K562 (cell line): ENCODE measurements at regions not wholly inside any gene's neighbourhood (a gene's known extent, or its start where the extent isn't known, plus 50 kb on each side); places are given as distances from the start of the nearest gene placed in this dataset.

Experiments
- ATAC-seq: fragments of 200-7000 bp; cut with Tn5 transposase; 3 replicates; pipeline ENCODE4 v1.9.1; 2020; ENCODE audit warnings: moderate library complexity
- BruUV-seq: library from RNA; stranded (reverse); fragments of 400-500 nt; replicated peaks from 2 replicates; lab custom pipeline; 2021; lab: Mats Ljungman, UMichigan
- CTCF ChIA-PET: fragments of 300-600 bp; formaldehyde crosslinking; extraction: SDS; loops from one replicate; lab custom pipeline; 2021; ENCODE audit warnings: low intra/inter-chr PET ratio; lab: Yijun Ruan, JAX
- POLR2A ChIA-PET: fragments of 300-600, 350-650 bp; sonication (Branson Sonifier 250); formaldehyde crosslinking; extraction: SDS; loops from one replicate; lab custom pipeline; 2021; ENCODE audit warnings: antibody characterized with exemption, inconsistent platforms; lab: Yijun Ruan, JAX
- DNase-seq, 4 experiments: peaks; one replicate each; pipeline versions ENCODE4 v3.0.0 to v3.0.0-alpha.2; 2011 to 2018; ENCODE audit warnings: low spot score in 3 of 4, mixed read lengths in 3 of 4; ENCODE audit errors: extremely low read depth in 1 of 4
- FAIRE-seq: peaks from 2 replicates; lab custom pipeline; 2011; peaks lifted over from hg19 to GRCh38; lab: Jason Lieb, UNC
- H2AFZ ChIP-seq: 2 replicates; pipeline ENCODE4 v1.6.0; 2011; ENCODE audit warnings: low read depth, low read length, control low read depth, inconsistent platforms
- H3K27ac ChIP-seq: fragments of 200-600 bp; 3 replicates; pipeline ENCODE4 v1.8.0; 2011; ENCODE audit warnings: low read depth, mild to moderate bottlenecking, control low read depth, inconsistent platforms, low read length, moderate library complexity, mixed read lengths; ENCODE audit errors: extremely low read depth
- H3K27me3 ChIP-seq, 2 experiments: fragments of 300-600 bp in 1 of 2; 2 replicates in 1 of 2; 3 replicates in 1 of 2; pipeline versions ENCODE4 v1.6.0 to v1.8.0; 2011; ENCODE audit warnings: inconsistent platforms in 2 of 2, low read length in 2 of 2, mild to moderate bottlenecking in 1 of 2, mixed read lengths in 1 of 2, moderate library complexity in 1 of 2; ENCODE audit not compliant: control insufficient read depth in 2 of 2, insufficient read depth in 2 of 2
- H3K36me3 ChIP-seq: fragments of 300-600 bp; 3 replicates; pipeline ENCODE4 v1.8.0; 2011; ENCODE audit warnings: mild to moderate bottlenecking, low read length, inconsistent platforms; ENCODE audit not compliant: control insufficient read depth, insufficient read depth
- H3K4me1 ChIP-seq, 2 experiments: fragments of 200-600 bp in 1 of 2; replicated peaks in 1 of 2; 2 replicates in 1 of 2; 3 replicates in 1 of 2; pipeline versions ENCODE4 v1.5.1 to v1.8.0; 2011; ENCODE audit warnings: inconsistent platforms in 2 of 2, low read length in 2 of 2, mild to moderate bottlenecking in 1 of 2, mixed read lengths in 1 of 2, moderate library complexity in 1 of 2; ENCODE audit not compliant: control insufficient read depth in 2 of 2, insufficient read depth in 2 of 2
- H3K4me2 ChIP-seq: 2 replicates; pipeline ENCODE4 v1.6.1; 2011; ENCODE audit warnings: low read length, control low read depth, inconsistent platforms, mixed read lengths; ENCODE audit not compliant: insufficient read depth
- H3K4me3 ChIP-seq: fragments of 200-600 bp; sonication (generic), shearing (Covaris generic); 2 replicates; pipeline ENCODE4 v1.5.1; 2016; ENCODE audit warnings: control low read depth, inconsistent platforms
- H3K79me2 ChIP-seq: fragments of 200-600 bp; 3 replicates; pipeline ENCODE4 v1.8.0; 2011; ENCODE audit warnings: low read length, inconsistent platforms; ENCODE audit not compliant: control insufficient read depth, insufficient read depth
- H3K9ac ChIP-seq, 2 experiments: 2 replicates each; pipeline versions ENCODE4 v1.6.0 to v1.6.1; 2011; ENCODE audit warnings: low read depth in 2 of 2, low read length in 2 of 2, control low read depth in 1 of 2, inconsistent platforms in 1 of 2, mild to moderate bottlenecking in 1 of 2, mixed read lengths in 1 of 2; ENCODE audit not compliant: insufficient read depth in 1 of 2
- H3K9me1 ChIP-seq: one replicate; pipeline ENCODE4 v1.6.0; 2011; ENCODE audit warnings: inconsistent platforms, mild to moderate bottlenecking, low read length, moderate library complexity; ENCODE audit not compliant: control insufficient read depth, insufficient read depth
- H3K9me3 ChIP-seq: replicated peaks from 2 replicates; pipeline ENCODE4 v1.5.1; 2011; ENCODE audit warnings: low read depth, low read length, inconsistent platforms; ENCODE audit not compliant: control insufficient read depth, insufficient read depth
- H4K20me1 ChIP-seq: replicated peaks from 2 replicates; pipeline ENCODE4 v1.6.1; 2011; ENCODE audit warnings: low read length, inconsistent platforms, mixed read lengths; ENCODE audit not compliant: control insufficient read depth, insufficient read depth
- BCL6 ChIP-seq: fragments of 250-450 bp; sonication (Bioruptor Pico); IDR thresholded peaks from 2 replicates; pipeline ENCODE4 v1.4.0; 2020
- CHD2 ChIP-seq: IDR thresholded peaks from 2 replicates; pipeline ENCODE4 v1.6.1; 2011; ENCODE audit warnings: low read depth, low read length
- DPF2 ChIP-seq: fragments of 450-650 bp; IDR thresholded peaks from 2 replicates; pipeline ENCODE4 v1.6.1; 2016
- ETV6 ChIP-seq, 3 experiments: fragments of 150-350 bp in 1 of 3; sonication (generic) in 1 of 3; formaldehyde crosslinking in 1 of 3; IDR thresholded peaks; 2 replicates each; pipeline versions ENCODE4 v1.6.1 to v1.8.0; 2014 to 2022; ENCODE audit warnings: borderline replicate concordance in 2 of 3, low read depth in 2 of 3, antibody characterized with exemption in 1 of 3, low read length in 1 of 3, mild to moderate bottlenecking in 1 of 3, missing genetic modification reagents in 1 of 3
- FOS ChIP-seq: IDR thresholded peaks from 3 replicates; pipeline ENCODE4 v1.6.1; 2011; ENCODE audit not compliant: insufficient read length; ENCODE audit errors: extremely low read depth
- GTF2E2 ChIP-seq: fragments of 200-800 bp; sonication (Bioruptor generic); IDR thresholded peaks from 2 replicates; pipeline ENCODE4 v1.6.1; 2016; ENCODE audit warnings: missing genetic modification characterization, missing compliant biosample characterization
- HDAC3 ChIP-seq: fragments of 450-650 bp; IDR thresholded peaks from 2 replicates; pipeline ENCODE4 v1.6.1; 2018; ENCODE audit warnings: borderline replicate concordance, mild to moderate bottlenecking, moderate library complexity; ENCODE audit not compliant: partially characterized antibody
- KDM5B ChIP-seq: fragments of 200-600 bp; sonication (generic); IDR thresholded peaks from 2 replicates; pipeline ENCODE4 v1.6.1; 2012; ENCODE audit warnings: low read depth, mild to moderate bottlenecking, moderate library complexity, low read length, control low read depth, inconsistent platforms; ENCODE audit not compliant: insufficient replicate concordance
- KLF10 ChIP-seq: fragments of 250-450 bp; sonication (Bioruptor Pico); IDR thresholded peaks from 2 replicates; pipeline ENCODE4 v1.6.1; 2021; ENCODE audit warnings: matching md5 sums
- SRF ChIP-seq, 2 experiments: fragments of 250-450, 450-650 bp in 1 of 2; sonication (Bioruptor Pico) in 1 of 2; sonication (generic) in 1 of 2; formaldehyde crosslinking; IDR thresholded peaks; 2 replicates each; pipeline versions ENCODE4 v1.5.0 to v1.5.1; 2020 to 2022; ENCODE audit warnings: mild to moderate bottlenecking in 1 of 2, missing genetic modification reagents in 1 of 2
- TFAM ChIP-seq: fragments of 250-450 bp; sonication (Bioruptor Pico); conservative IDR thresholded peaks from 2 replicates; pipeline ENCODE4 v1.5.0; 2021; ENCODE audit warnings: mild to moderate bottlenecking, moderate library complexity
- ZKSCAN3 ChIP-seq: fragments of 250-450 bp; sonication (Bioruptor Pico); IDR thresholded peaks from 2 replicates; pipeline ENCODE4 v1.4.0; 2020
- in situ Hi-C: fragments of 300-500 bp; cut with MboI; formaldehyde crosslinking; loops from 4 replicates; pipeline ENCODE4 v1.15.0; 2018; ENCODE audit warnings: inconsistent platforms, mixed read lengths
- intact Hi-C: fragments of 100-400 bp; cut with micrococcal nuclease; formaldehyde crosslinking; loops from 2 replicates; pipeline ENCODE4 v1.14.2; 2022
- TF ChIP-seq, protein P1 (sequence below): fragments of 200-800 bp; sonication (Bioruptor generic); IDR thresholded peaks from 2 replicates; pipeline ENCODE4 v1.6.1; 2017; ENCODE audit warnings: missing genetic modification characterization, missing compliant biosample characterization
- TF ChIP-seq, protein P2 (sequence below), 2 experiments: IDR thresholded peaks; 2 replicates each; pipeline ENCODE4 v1.6.1; 2011; ENCODE audit warnings: borderline replicate concordance in 1 of 2, control low read depth in 1 of 2, low read depth in 1 of 2, low read length in 1 of 2, mild to moderate bottlenecking in 1 of 2, mixed read lengths in 1 of 2, moderate library complexity in 1 of 2; ENCODE audit not compliant: insufficient read depth in 1 of 2, insufficient read length in 1 of 2, poor library complexity in 1 of 2, severe bottlenecking in 1 of 2; ENCODE audit errors: extremely low read depth in 1 of 2
- TF ChIP-seq, protein P3 (sequence below): fragments of 450-650 bp; IDR thresholded peaks from 2 replicates; pipeline ENCODE4 v1.6.1; 2017; ENCODE audit warnings: mild to moderate bottlenecking, moderate library complexity
- TF ChIP-seq, protein P4 (sequence below): fragments of 250-450 bp; sonication (Bioruptor Pico); IDR thresholded peaks from 2 replicates; pipeline ENCODE4 v1.4.0; 2020; ENCODE audit warnings: mild to moderate bottlenecking, moderate library complexity

- TF ChIP-seq DPF2: no peak
- no peak for TF ChIP-seq BCL6 (CRISPR knock-in tag)
- no peak for TF ChIP-seq GTF2E2 (tag)
- TF ChIP-seq CHD2: no peak
- TF ChIP-seq KDM5B: no peak
- no peak for TF ChIP-seq FOS
Observed at GRCh38 chr2:217412721-217413120, 552.9 kb upstream of the TNP1 start (continued).

GRCh38 chr2:217412277-217412676 lies 552.4 kb upstream of the TNP1 start:
- no peak overlapping the region for H3K4me3 ChIP-seq
- H3K9me3 ChIP-seq: no peaks in the 10 kb centered on the region
- no peaks in the 10 kb centered on the region for H3K79me2 ChIP-seq
- DNase-seq (no peak), FAIRE-seq (no peak), ATAC-seq (no peak)
- no peaks in the 10 kb centered on the region for H3K4me1 ChIP-seq
- H3K9me1 ChIP-seq: no peaks in the 10 kb centered on the region
- POLR2A ChIA-PET: no interaction called here
- no peaks in the 10 kb centered on the region for H4K20me1 ChIP-seq
- intact Hi-C loops: no loop called here
- H3K36me3 ChIP-seq: no peaks in the 10 kb centered on the region
- no TSS peak for BruUV-seq
- H3K9ac ChIP-seq: no peak overlapping the region
- CTCF ChIA-PET: no interaction called here
- H3K4me2 ChIP-seq: no peak overlapping the region
- H2AFZ ChIP-seq: no peak overlapping the region
- H3K27ac ChIP-seq: no peak overlapping the region
- in situ Hi-C loops: no loop called here
- H3K27me3 ChIP-seq: no peaks in the 10 kb centered on the region
- no peak for TF ChIP-seq TFAM
- TF ChIP-seq, protein P1, sequence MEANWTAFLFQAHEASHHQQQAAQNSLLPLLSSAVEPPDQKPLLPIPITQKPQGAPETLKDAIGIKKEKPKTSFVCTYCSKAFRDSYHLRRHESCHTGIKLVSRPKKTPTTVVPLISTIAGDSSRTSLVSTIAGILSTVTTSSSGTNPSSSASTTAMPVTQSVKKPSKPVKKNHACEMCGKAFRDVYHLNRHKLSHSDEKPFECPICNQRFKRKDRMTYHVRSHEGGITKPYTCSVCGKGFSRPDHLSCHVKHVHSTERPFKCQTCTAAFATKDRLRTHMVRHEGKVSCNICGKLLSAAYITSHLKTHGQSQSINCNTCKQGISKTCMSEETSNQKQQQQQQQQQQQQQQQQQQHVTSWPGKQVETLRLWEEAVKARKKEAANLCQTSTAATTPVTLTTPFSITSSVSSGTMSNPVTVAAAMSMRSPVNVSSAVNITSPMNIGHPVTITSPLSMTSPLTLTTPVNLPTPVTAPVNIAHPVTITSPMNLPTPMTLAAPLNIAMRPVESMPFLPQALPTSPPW (CRISPR knock-in tag): no peak
- no peak for TF ChIP-seq HDAC3
- TF ChIP-seq, protein P2, sequence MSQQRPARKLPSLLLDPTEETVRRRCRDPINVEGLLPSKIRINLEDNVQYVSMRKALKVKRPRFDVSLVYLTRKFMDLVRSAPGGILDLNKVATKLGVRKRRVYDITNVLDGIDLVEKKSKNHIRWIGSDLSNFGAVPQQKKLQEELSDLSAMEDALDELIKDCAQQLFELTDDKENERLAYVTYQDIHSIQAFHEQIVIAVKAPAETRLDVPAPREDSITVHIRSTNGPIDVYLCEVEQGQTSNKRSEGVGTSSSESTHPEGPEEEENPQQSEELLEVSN (IDR thresholded peaks at IDR 0.05; ENCODE audit: borderline replicate concordance in 1 of 2, extremely low read depth in 1 of 2, insufficient read depth in 1 of 2, insufficient read length in 1 of 2, low read depth in 1 of 2, low read length in 1 of 2, poor library complexity in 1 of 2, severe bottlenecking in 1 of 2): no peak
- no peak for TF ChIP-seq ETV6 (IDR thresholded peaks at IDR 0.05; ENCODE audit: borderline replicate concordance in 1 of 2, low read depth in 2 of 2, low read length in 1 of 2)
- TF ChIP-seq ETV6 (CRISPR knock-in tag; IDR thresholded peaks at IDR 0.05; ENCODE audit: borderline replicate concordance): no peak
- no peak for TF ChIP-seq ZKSCAN3
- no peak for TF ChIP-seq KLF10 (CRISPR knock-in tag)
- TF ChIP-seq SRF (CRISPR knock-in tag; IDR thresholded peaks at IDR 0.05): no peak
- TF ChIP-seq, protein P3, sequence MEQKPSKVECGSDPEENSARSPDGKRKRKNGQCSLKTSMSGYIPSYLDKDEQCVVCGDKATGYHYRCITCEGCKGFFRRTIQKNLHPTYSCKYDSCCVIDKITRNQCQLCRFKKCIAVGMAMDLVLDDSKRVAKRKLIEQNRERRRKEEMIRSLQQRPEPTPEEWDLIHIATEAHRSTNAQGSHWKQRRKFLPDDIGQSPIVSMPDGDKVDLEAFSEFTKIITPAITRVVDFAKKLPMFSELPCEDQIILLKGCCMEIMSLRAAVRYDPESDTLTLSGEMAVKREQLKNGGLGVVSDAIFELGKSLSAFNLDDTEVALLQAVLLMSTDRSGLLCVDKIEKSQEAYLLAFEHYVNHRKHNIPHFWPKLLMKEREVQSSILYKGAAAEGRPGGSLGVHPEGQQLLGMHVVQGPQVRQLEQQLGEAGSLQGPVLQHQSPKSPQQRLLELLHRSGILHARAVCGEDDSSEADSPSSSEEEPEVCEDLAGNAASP: no peak
- TF ChIP-seq, protein P4, sequence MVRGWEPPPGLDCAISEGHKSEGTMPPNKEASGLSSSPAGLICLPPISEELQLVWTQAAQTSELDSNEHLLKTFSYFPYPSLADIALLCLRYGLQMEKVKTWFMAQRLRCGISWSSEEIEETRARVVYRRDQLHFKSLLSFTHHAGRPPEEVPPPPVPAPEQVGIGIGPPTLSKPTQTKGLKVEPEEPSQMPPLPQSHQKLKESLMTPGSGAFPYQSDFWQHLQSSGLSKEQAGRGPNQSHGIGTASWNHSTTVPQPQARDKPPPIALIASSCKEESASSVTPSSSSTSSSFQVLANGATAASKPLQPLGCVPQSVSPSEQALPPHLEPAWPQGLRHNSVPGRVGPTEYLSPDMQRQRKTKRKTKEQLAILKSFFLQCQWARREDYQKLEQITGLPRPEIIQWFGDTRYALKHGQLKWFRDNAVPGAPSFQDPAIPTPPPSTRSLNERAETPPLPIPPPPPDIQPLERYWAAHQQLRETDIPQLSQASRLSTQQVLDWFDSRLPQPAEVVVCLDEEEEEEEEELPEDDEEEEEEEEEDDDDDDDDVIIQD (CRISPR knock-in tag): no peak
